ENCODE measurements at regions not wholly inside any gene's neighbourhood (a gene's known extent, or its start where the extent isn't known, plus 50 kb on each side); places are given as distances from the start of the nearest gene placed in this dataset.

GRCh38 chr7:108643136-108643535, 73.5 kb downstream of the DNAJB9 start:
- H3K36me3 ChIP-seq (ENCODE audit: control insufficient read depth in 2 of 2, insufficient read depth in 1 of 2, low read length in 2 of 2) = no peaks in the 10 kb centered on the region
- POLR2A ChIA-PET = no interaction called here
- no peak overlapping the region for H3K27ac ChIP-seq (ENCODE audit: extremely low read depth, low read depth, low read length)
- peaks cover 2% of the 10 kb centered on the region; the same call in 1 of the 2 replicates for H3K9me3 ChIP-seq (ENCODE audit: control insufficient read depth, insufficient read depth, low read depth, low read length)
- no peak overlapping the region for H3K4me3 ChIP-seq (ENCODE audit: low read depth, low read length)
- CTCF ChIA-PET = no interaction called here
- TF ChIP-seq ZBTB1 (tag by site-specific recombination; IDR thresholded peaks at IDR 0.05) = no peak
- TF ChIP-seq, protein P1, sequence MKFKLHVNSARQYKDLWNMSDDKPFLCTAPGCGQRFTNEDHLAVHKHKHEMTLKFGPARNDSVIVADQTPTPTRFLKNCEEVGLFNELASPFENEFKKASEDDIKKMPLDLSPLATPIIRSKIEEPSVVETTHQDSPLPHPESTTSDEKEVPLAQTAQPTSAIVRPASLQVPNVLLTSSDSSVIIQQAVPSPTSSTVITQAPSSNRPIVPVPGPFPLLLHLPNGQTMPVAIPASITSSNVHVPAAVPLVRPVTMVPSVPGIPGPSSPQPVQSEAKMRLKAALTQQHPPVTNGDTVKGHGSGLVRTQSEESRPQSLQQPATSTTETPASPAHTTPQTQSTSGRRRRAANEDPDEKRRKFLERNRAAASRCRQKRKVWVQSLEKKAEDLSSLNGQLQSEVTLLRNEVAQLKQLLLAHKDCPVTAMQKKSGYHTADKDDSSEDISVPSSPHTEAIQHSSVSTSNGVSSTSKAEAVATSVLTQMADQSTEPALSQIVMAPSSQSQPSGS (tag by site-specific recombination; IDR thresholded peaks at IDR 0.05; ENCODE audit: low read depth) = peak; percentile 63
- TF ChIP-seq KLF16 (tag by site-specific recombination; IDR thresholded peaks at IDR 0.05) = no peak
- TF ChIP-seq, protein P2, sequence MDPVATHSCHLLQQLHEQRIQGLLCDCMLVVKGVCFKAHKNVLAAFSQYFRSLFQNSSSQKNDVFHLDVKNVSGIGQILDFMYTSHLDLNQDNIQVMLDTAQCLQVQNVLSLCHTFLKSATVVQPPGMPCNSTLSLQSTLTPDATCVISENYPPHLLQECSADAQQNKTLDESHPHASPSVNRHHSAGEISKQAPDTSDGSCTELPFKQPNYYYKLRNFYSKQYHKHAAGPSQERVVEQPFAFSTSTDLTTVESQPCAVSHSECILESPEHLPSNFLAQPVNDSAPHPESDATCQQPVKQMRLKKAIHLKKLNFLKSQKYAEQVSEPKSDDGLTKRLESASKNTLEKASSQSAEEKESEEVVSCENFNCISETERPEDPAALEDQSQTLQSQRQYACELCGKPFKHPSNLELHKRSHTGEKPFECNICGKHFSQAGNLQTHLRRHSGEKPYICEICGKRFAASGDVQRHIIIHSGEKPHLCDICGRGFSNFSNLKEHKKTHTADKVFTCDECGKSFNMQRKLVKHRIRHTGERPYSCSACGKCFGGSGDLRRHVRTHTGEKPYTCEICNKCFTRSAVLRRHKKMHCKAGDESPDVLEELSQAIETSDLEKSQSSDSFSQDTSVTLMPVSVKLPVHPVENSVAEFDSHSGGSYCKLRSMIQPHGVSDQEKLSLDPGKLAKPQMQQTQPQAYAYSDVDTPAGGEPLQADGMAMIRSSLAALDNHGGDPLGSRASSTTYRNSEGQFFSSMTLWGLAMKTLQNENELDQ (tag by site-specific recombination; IDR thresholded peaks at IDR 0.05; ENCODE audit: low read depth) = no peak
- no peaks in the 10 kb centered on the region for H3K4me1 ChIP-seq (ENCODE audit: control insufficient read depth, insufficient read depth, low read length)

DNA sequence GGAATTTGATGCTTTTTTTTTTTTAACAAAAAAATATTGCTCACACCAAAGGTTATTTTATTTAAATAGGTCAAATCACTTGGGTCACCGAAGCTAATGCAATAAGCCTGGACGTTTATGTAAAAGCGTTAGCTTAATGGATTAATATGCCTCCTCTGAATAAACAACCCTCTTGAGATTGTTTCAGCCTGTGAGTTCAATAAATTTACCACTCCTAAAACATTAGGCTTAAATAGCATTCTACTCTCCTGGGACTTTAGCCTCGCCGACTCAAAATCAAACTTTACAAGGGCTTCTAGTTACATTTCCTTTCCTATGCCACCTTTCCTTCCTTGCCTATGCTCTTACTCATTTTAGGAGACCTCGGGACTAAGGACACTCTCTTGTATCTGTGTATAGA, 79.3 kb downstream of the DNAJB9 start:
- Histone ChIP-seq H3K4me1 (ENCODE audit: control insufficient read depth, insufficient read depth, low read length) (no peaks in the 10 kb centered on the region), H3K27ac (ENCODE audit: extremely low read depth, low read depth, low read length) (no peak overlapping the region), H3K4me3 (ENCODE audit: low read depth, low read length) (no peak overlapping the region), H3K9me3 (ENCODE audit: control insufficient read depth, insufficient read depth, low read depth, low read length) (no peaks in the 10 kb centered on the region), H3K36me3 (ENCODE audit: control insufficient read depth in 2 of 2, insufficient read depth in 1 of 2, low read length in 2 of 2) (no peaks in the 10 kb centered on the region)
- CTCF ChIA-PET = no interaction called here
- TF ChIP-seq ZNF112 (tag by site-specific recombination; IDR thresholded peaks at IDR 0.05) = no peak
- no peak for TF ChIP-seq ZNF114 (tag by site-specific recombination; IDR thresholded peaks at IDR 0.05)
- no peak for TF ChIP-seq ZNF10 (tag by site-specific recombination; IDR thresholded peaks at IDR 0.05)
- TF ChIP-seq ZNF121 (tag by site-specific recombination; IDR thresholded peaks at IDR 0.05) = no peak
- TF ChIP-seq GLIS2 (tag by site-specific recombination; IDR thresholded peaks at IDR 0.05) = no peak
- TF ChIP-seq ZFP3 (tag by site-specific recombination; IDR thresholded peaks at IDR 0.05; ENCODE audit: low read depth) = no peak
- TF ChIP-seq BCL11B (tag by site-specific recombination; IDR thresholded peaks at IDR 0.05; ENCODE audit: low read depth) = no peak
- no peak for TF ChIP-seq ZNF221 (tag by site-specific recombination; IDR thresholded peaks at IDR 0.05; ENCODE audit: borderline replicate concordance)
- no peak for TF ChIP-seq KLF1 (tag by site-specific recombination; IDR thresholded peaks at IDR 0.05)
- no peak for TF ChIP-seq BCL6B (tag by site-specific recombination; IDR thresholded peaks at IDR 0.05)
- POLR2A ChIA-PET = no interaction called here

GRCh38 chr7:108650467-108650866, 80.8 kb downstream of the DNAJB9 start:
- Histone ChIP-seq H3K36me3 (ENCODE audit: control insufficient read depth in 2 of 2, insufficient read depth in 1 of 2, low read length in 2 of 2) (no peaks in the 10 kb centered on the region), H3K27ac (ENCODE audit: extremely low read depth, low read depth, low read length) (no peak overlapping the region), H3K9me3 (ENCODE audit: control insufficient read depth, insufficient read depth, low read depth, low read length) (no peaks in the 10 kb centered on the region), H3K4me1 (ENCODE audit: control insufficient read depth, insufficient read depth, low read length) (no peaks in the 10 kb centered on the region), H3K4me3 (ENCODE audit: low read depth, low read length) (no peak overlapping the region)
- CTCF ChIA-PET = no interaction called here
- POLR2A ChIA-PET = no interaction called here
- no peak for TF ChIP-seq ZSCAN5A (tag by site-specific recombination; IDR thresholded peaks at IDR 0.05)
- no peak for TF ChIP-seq ZNF132 (tag by site-specific recombination; IDR thresholded peaks at IDR 0.05; ENCODE audit: borderline replicate concordance)
- TF ChIP-seq OSR2 (tag by site-specific recombination; IDR thresholded peaks at IDR 0.05) = no peak
- no peak for TF ChIP-seq ZNF350 (tag by site-specific recombination; IDR thresholded peaks at IDR 0.05)
- no peak for TF ChIP-seq ZBTB20 (tag by site-specific recombination; IDR thresholded peaks at IDR 0.05)
- TF ChIP-seq ZNF426 (tag by site-specific recombination; IDR thresholded peaks at IDR 0.05) = no peak
- TF ChIP-seq ZNF629 (tag by site-specific recombination; IDR thresholded peaks at IDR 0.05) = no peak
- no peak for TF ChIP-seq GLI4 (tag by site-specific recombination; IDR thresholded peaks at IDR 0.05)
- TF ChIP-seq ZNF707 (tag by site-specific recombination; IDR thresholded peaks at IDR 0.05) = no peak
- TF ChIP-seq, protein P3, sequence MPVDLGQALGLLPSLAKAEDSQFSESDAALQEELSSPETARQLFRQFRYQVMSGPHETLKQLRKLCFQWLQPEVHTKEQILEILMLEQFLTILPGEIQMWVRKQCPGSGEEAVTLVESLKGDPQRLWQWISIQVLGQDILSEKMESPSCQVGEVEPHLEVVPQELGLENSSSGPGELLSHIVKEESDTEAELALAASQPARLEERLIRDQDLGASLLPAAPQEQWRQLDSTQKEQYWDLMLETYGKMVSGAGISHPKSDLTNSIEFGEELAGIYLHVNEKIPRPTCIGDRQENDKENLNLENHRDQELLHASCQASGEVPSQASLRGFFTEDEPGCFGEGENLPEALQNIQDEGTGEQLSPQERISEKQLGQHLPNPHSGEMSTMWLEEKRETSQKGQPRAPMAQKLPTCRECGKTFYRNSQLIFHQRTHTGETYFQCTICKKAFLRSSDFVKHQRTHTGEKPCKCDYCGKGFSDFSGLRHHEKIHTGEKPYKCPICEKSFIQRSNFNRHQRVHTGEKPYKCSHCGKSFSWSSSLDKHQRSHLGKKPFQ (tag by site-specific recombination; IDR thresholded peaks at IDR 0.05) = no peak
- TF ChIP-seq ZNF362 (tag by site-specific recombination; IDR thresholded peaks at IDR 0.05) = no peak
